IMR-90 (cell line): ENCODE measurements at regions not wholly inside any gene's neighbourhood (a gene's known extent, or its start where the extent isn't known, plus 50 kb on each side); places are given as distances from the start of the nearest gene placed in this dataset.

Experiments
- ATAC-seq: fragments of 200-7000 bp; cut with Tn5 transposase; 2 replicates; pipeline ENCODE4 v1.9.1; 2020; ENCODE audit warnings: low read depth, mild to moderate bottlenecking, moderate library complexity
- BruUV-seq: library from RNA; stranded (reverse); fragments of 400-500 nt; replicated peaks from 2 replicates; lab custom pipeline; 2021; lab: Mats Ljungman, UMichigan
- CTCF ChIA-PET: fragments of 300-600 bp; formaldehyde crosslinking; extraction: SDS; loops from one replicate; lab custom pipeline; 2021; ENCODE audit warnings: antibody characterized with exemption; lab: Yijun Ruan, JAX
- POLR2A ChIA-PET: fragments of 300-600 bp; sonication (Branson Sonifier 250); formaldehyde crosslinking; loops from one replicate; lab custom pipeline; 2022; ENCODE audit warnings: antibody characterized with exemption; ENCODE audit not compliant: unreplicated experiment; lab: Charles Lee
- DNase-seq: peaks from one replicate; pipeline ENCODE4 v3.0.0; 2013
- H2AFZ ChIP-seq: replicated peaks from 2 replicates; pipeline ENCODE3; 2013; ENCODE audit warnings: low read length, mild to moderate bottlenecking; ENCODE audit not compliant: poor library complexity
- H2AK5ac ChIP-seq: 2 replicates; pipeline ENCODE4 v1.6.1; 2013; ENCODE audit warnings: low read depth, low read length, inconsistent platforms
- H2AK9ac ChIP-seq: replicated peaks from 2 replicates; pipeline ENCODE3; 2013; ENCODE audit warnings: mild to moderate bottlenecking, low read depth, low read length, moderate library complexity; ENCODE audit not compliant: poor library complexity
- H2BK120ac ChIP-seq: 2 replicates; pipeline ENCODE4 v1.6.1; 2013; ENCODE audit warnings: low read depth, low read length, inconsistent platforms
- H2BK15ac ChIP-seq: 3 replicates; pipeline ENCODE4 v1.6.1; 2013; ENCODE audit warnings: low read depth, low read length, inconsistent platforms
- H2BK20ac ChIP-seq: 2 replicates; pipeline ENCODE4 v1.6.1; 2013; ENCODE audit warnings: low read depth, mild to moderate bottlenecking, inconsistent platforms, low read length, moderate library complexity
- H2BK5ac ChIP-seq: 2 replicates; pipeline ENCODE4 v1.6.1; 2013; ENCODE audit warnings: mild to moderate bottlenecking, low read depth, low read length, inconsistent platforms; ENCODE audit not compliant: poor library complexity, severe bottlenecking
- H3K14ac ChIP-seq: replicated peaks from 2 replicates; pipeline ENCODE4 v1.6.1; 2013; ENCODE audit warnings: low read depth, low read length, inconsistent platforms
- H3K18ac ChIP-seq: 2 replicates; pipeline ENCODE4 v1.6.1; 2013; ENCODE audit warnings: low read depth, low read length, control low read depth
- H3K23ac ChIP-seq: 2 replicates; pipeline ENCODE4 v1.6.1; 2013; ENCODE audit warnings: low read depth, low read length, inconsistent platforms
- H3K27ac ChIP-seq: 2 replicates; pipeline ENCODE4 v1.5.1; 2013; ENCODE audit warnings: mild to moderate bottlenecking, control low read depth, low read length; ENCODE audit not compliant: insufficient read depth
- H3K27me3 ChIP-seq: 2 replicates; pipeline ENCODE4 v1.6.1; 2013; ENCODE audit warnings: low read length; ENCODE audit not compliant: control insufficient read depth, insufficient read depth
- H3K36me3 ChIP-seq: 2 replicates; pipeline ENCODE4 v1.6.1; 2013; ENCODE audit warnings: low read length, mixed read lengths; ENCODE audit not compliant: control insufficient read depth, insufficient read depth
- H3K4ac ChIP-seq: 2 replicates; pipeline ENCODE4 v1.6.1; 2013; ENCODE audit warnings: low read depth, low read length, inconsistent platforms
- H3K4me1 ChIP-seq: 2 replicates; pipeline ENCODE4 v1.6.1; 2013; ENCODE audit warnings: low read length, mixed read lengths; ENCODE audit not compliant: control insufficient read depth, insufficient read depth
- H3K4me2 ChIP-seq: 2 replicates; pipeline ENCODE4 v1.6.1; 2013; ENCODE audit warnings: low read depth, mild to moderate bottlenecking, control low read depth, low read length, moderate library complexity
- H3K4me3 ChIP-seq: 2 replicates; pipeline ENCODE4 v1.5.1; 2013; ENCODE audit warnings: low read depth, mild to moderate bottlenecking, control low read depth, low read length, moderate library complexity; ENCODE audit not compliant: insufficient read depth
- H3K56ac ChIP-seq: 2 replicates; pipeline ENCODE4 v1.6.1; 2013; ENCODE audit warnings: low read length, inconsistent platforms; ENCODE audit not compliant: insufficient read depth; ENCODE audit errors: extremely low read depth
- H3K79me1 ChIP-seq, 2 experiments: 2 replicates each; pipeline ENCODE4 v1.6.1; 2013; ENCODE audit warnings: low read length in 2 of 2, inconsistent platforms in 1 of 2, low read depth in 1 of 2
- H3K9ac ChIP-seq: 2 replicates; pipeline ENCODE4 v1.6.1; 2013; ENCODE audit warnings: low read depth, low read length, control low read depth
- H3K9me1 ChIP-seq: 2 replicates; pipeline ENCODE4 v1.6.1; 2013; ENCODE audit warnings: low read length, inconsistent platforms; ENCODE audit not compliant: insufficient read depth
- H3K9me3 ChIP-seq: 2 replicates; pipeline ENCODE4 v1.6.1; 2013; ENCODE audit warnings: low read length; ENCODE audit not compliant: control insufficient read depth, insufficient read depth
- H4K20me1 ChIP-seq: 2 replicates; pipeline ENCODE4 v1.6.1; 2013; ENCODE audit warnings: low read length, inconsistent platforms; ENCODE audit not compliant: insufficient read depth
- H4K5ac ChIP-seq: 2 replicates; pipeline ENCODE4 v1.6.1; 2013; ENCODE audit warnings: mild to moderate bottlenecking, low read depth, low read length, control low read depth
- H4K8ac ChIP-seq, 2 experiments: 2 replicates each; pipeline ENCODE4 v1.6.1; 2013; ENCODE audit warnings: low read depth in 2 of 2, low read length in 2 of 2, control low read depth in 1 of 2, inconsistent platforms in 1 of 2
- H4K91ac ChIP-seq: 2 replicates; pipeline ENCODE4 v1.6.1; 2013; ENCODE audit warnings: low read depth, low read length, inconsistent platforms; ENCODE audit not compliant: insufficient read depth
- BHLHE40 ChIP-seq: fragments of 150-350 bp; IDR thresholded peaks from 2 replicates; pipeline ENCODE4 v1.6.1; 2016; ENCODE audit warnings: mild to moderate bottlenecking, low read depth, low read length
- CHD1 ChIP-seq: IDR thresholded peaks from 2 replicates; pipeline ENCODE4 v1.6.1; 2012; ENCODE audit warnings: low read depth, low read length, improper control_type of control experiment
- FOS ChIP-seq: fragments of 150-350 bp; IDR thresholded peaks from 2 replicates; pipeline ENCODE4 v1.6.1; 2016; ENCODE audit warnings: low read depth, low read length
- RAD21 ChIP-seq: IDR thresholded peaks from 2 replicates; pipeline ENCODE4 v1.6.1; 2012; ENCODE audit warnings: low read length, improper control_type of control experiment
- RCOR1 ChIP-seq: IDR thresholded peaks from 2 replicates; pipeline ENCODE4 v1.6.1; 2012; ENCODE audit warnings: mild to moderate bottlenecking, low read length, improper control_type of control experiment; ENCODE audit not compliant: insufficient replicate concordance
- RFX5 ChIP-seq: IDR thresholded peaks from 2 replicates; pipeline ENCODE4 v1.8.0; 2012; ENCODE audit warnings: low read depth, mild to moderate bottlenecking, low read length, moderate library complexity
- SMC3 ChIP-seq: fragments of 150-350 bp; IDR thresholded peaks from 2 replicates; pipeline ENCODE4 v1.6.1; 2016; ENCODE audit warnings: low read depth, mild to moderate bottlenecking, antibody characterized with exemption, low read length, moderate library complexity
- WGBS, 2 experiments: methylation state at CpG; one replicate each; pipeline versions ENCODE4 v1.1.5 to v1.1.7; 2013; ENCODE audit warnings: missing lambda C conversion rate in 2 of 2; ENCODE audit not compliant: insufficient read length in 1 of 2; ENCODE audit errors: extremely low coverage in 2 of 2; 5-methylcytosine and 5-hydroxymethylcytosine counted together
- dilution Hi-C: fragments of 300-500 bp; cut with HindIII; formaldehyde crosslinking; loops from one replicate; pipeline ENCODE4 v1.14.3; 2018; ENCODE audit warnings: low sequenced_read_pairs; ENCODE audit not compliant: unreplicated experiment
- in situ Hi-C: fragments of 300-500 bp; cut with MboI; formaldehyde crosslinking; loops from 3 replicates; pipeline ENCODE4 v1.14.3; 2019; ENCODE audit warnings: low sequenced_read_pairs, inconsistent platforms, mixed read lengths
- intact Hi-C: fragments of 100-400 bp; cut with micrococcal nuclease; formaldehyde crosslinking; loops from 2 replicates; pipeline ENCODE4 v1.10.0; 2022

DNA sequence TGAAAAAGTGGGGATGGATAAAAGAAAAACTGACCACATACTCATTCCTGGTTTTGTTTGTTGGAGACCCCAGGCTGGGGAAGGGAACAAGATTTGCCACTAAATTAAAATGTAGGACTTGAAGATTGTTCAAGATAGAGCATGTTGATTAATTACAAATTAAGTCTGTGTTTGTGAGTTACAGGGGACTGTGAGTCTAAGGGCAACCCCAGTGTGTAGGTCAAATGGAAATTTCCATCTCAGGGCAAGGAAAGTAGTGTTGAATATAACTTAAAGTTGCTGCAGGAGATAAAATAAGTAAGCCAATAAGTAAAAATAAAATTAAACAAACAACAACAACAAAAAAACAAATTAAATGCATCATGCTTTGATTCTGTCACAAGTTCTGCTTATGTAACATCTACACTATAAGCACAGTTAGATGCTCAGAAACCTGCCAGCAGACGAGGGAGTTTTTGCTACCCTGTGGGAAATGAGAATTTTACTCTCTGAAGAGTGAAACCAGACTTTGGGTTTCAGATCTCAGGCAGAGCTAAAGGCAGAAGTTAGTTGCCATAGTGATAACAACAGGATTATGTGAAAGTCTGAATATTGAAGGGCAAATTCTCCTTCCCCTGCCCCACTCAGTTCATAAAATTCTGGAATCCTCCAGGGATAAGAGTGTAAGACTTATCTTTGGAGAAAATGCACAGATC is 352.3 kb downstream of the GRXCR1 start:
- TF ChIP-seq CHD1 (no peak), FOS (no peak), RCOR1 (no peak), RAD21 (no peak), RFX5 (no peak), SMC3 (no peak), BHLHE40 (no peak)
- no peak overlapping the region for H3K56ac ChIP-seq
- dilution Hi-C loops (no loop called here), intact Hi-C loops (no loop called here), in situ Hi-C loops (no loop called here)
- no peaks in the 10 kb centered on the region for H4K20me1 ChIP-seq
- no peaks in the 10 kb centered on the region for H3K27me3 ChIP-seq
- no peak overlapping the region for H3K23ac ChIP-seq
- WGBS, 2 experiments = no CpG with 5 or more reads among the region's 1 CpG
- no peak overlapping the region for H2BK5ac ChIP-seq
- H2AK9ac ChIP-seq = no peak overlapping the region
- no peak overlapping the region for H3K9ac ChIP-seq
- no peak overlapping the region for H4K91ac ChIP-seq
- CTCF ChIA-PET = no interaction called here
- H2BK15ac ChIP-seq = no peak overlapping the region
- no peak overlapping the region for H3K4me3 ChIP-seq
- no peaks in the 10 kb centered on the region for H3K9me1 ChIP-seq
- POLR2A ChIA-PET = no interaction called here
- H3K14ac ChIP-seq = no peak overlapping the region
- H3K27ac ChIP-seq = no peak overlapping the region
- H3K36me3 ChIP-seq = no peaks in the 10 kb centered on the region
- ATAC-seq = no peak
- no peak overlapping the region for H2AFZ ChIP-seq
- no peak overlapping the region for H3K4ac ChIP-seq
- no peaks in the 10 kb centered on the region for H3K9me3 ChIP-seq
- no peak overlapping the region for H4K5ac ChIP-seq
- DNase-seq = no peak
- H4K8ac ChIP-seq = no peak overlapping the region
- H2BK120ac ChIP-seq = no peak overlapping the region
- no TSS peak for BruUV-seq
- H3K4me2 ChIP-seq = no peak overlapping the region
- no peaks in the 10 kb centered on the region for H3K4me1 ChIP-seq
- no peaks in the 10 kb centered on the region for H3K79me1 ChIP-seq
- no peak overlapping the region for H2BK20ac ChIP-seq
- no peak overlapping the region for H2AK5ac ChIP-seq
- no peak overlapping the region for H3K18ac ChIP-seq
